WI38 (cell line): ENCODE measurements at regions not wholly inside any gene's neighbourhood (a gene's known extent, or its start where the extent isn't known, plus 50 kb on each side); places are given as distances from the start of the nearest gene placed in this dataset.

Experiments used
- H3K4me3 ChIP-seq: 2 replicates; pipeline ENCODE4 v1.5.1; 2011; ENCODE audit warnings: low read depth, mild to moderate bottlenecking, control low read depth, low read length
- CTCF ChIP-seq: IDR thresholded peaks from 2 replicates; pipeline ENCODE4 v1.5.1; 2012; ENCODE audit warnings: low read depth, mild to moderate bottlenecking, control low read depth, low read length

- no peak for TF ChIP-seq CTCF
- H3K4me3 ChIP-seq: no peak overlapping the region
Observed at GRCh38 chr12:107396991-107397390, 288.6 kb upstream of the PWP1 start.

GRCh38 chr12:107397890-107398500 lies 287.6 kb upstream of the PWP1 start:
- no peak for TF ChIP-seq CTCF
- no peak overlapping the region for H3K4me3 ChIP-seq

- H3K4me3 ChIP-seq: no peak overlapping the region
- no peak for TF ChIP-seq CTCF
Observed at GRCh38 chr12:107399046-107399445, 286.6 kb upstream of the PWP1 start.

GRCh38 chr12:107400686-107401447 lies 284.7 kb upstream of the PWP1 start:
- H3K4me3 ChIP-seq: no peak overlapping the region
- TF ChIP-seq CTCF: no peak

GRCh38 chr12:107402041-107403022 lies 283.3 kb upstream of the PWP1 start:
- TF ChIP-seq CTCF: peak; percentile 78
- no peak overlapping the region for H3K4me3 ChIP-seq

- no peak overlapping the region for H3K4me3 ChIP-seq
- peak; percentile 42 for TF ChIP-seq CTCF
Observed at GRCh38 chr12:107404981-107405380, 280.6 kb upstream of the PWP1 start.
